GM18873 (cell line): ENCODE measurements at regions not wholly inside any gene's neighbourhood (a gene's known extent, or its start where the extent isn't known, plus 50 kb on each side); places are given as distances from the start of the nearest gene placed in this dataset.

Experiments used
- ATAC-seq: cut with Tn5 transposase; IDR thresholded peaks from one replicate; pipeline ENCODE4 v1.9.1; 2021; ENCODE audit warnings: mild to moderate bottlenecking, moderate library complexity, moderate number of reproducible peaks; ENCODE audit not compliant: unreplicated experiment, low FRiP score

DNA sequence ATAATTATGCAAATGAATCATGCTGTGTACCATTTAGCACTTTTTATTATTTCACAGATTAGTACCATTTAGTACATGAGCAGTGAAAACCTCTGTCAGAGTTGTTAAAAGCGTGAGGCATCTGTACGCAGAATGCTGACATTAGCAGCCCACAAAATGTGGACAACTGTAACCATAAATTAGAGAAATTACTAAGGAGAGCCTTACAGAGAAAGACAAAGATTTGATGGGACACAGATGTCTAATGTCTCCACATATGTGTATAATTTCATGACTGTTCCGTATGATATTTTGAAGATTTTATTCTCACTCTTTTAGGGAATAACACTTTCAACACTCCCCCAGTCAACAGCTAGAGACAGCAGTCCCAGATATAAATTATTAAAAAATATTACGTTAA is 414.0 kb upstream of the ANKRD30A start:
- no peak for ATAC-seq

DNA sequence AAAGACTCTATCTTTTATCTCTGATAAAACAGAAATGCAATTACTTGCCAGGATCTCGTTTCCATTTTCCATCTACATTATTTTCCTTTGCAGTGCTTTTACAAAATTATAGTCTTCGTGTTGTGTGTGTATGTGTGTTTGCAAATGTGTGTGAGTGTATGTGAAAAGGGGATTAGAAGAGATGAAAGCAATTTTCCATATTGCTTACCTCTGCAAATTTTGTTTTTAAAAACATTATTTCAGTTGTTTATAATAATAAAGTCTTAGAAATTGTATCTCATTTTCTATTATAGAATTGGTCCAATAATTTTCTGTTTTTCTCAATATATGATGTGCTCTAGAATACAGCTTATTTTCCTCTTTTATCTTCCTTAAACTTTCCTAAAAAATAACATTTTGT is 421.3 kb upstream of the ANKRD30A start:
- no peak for ATAC-seq

DNA sequence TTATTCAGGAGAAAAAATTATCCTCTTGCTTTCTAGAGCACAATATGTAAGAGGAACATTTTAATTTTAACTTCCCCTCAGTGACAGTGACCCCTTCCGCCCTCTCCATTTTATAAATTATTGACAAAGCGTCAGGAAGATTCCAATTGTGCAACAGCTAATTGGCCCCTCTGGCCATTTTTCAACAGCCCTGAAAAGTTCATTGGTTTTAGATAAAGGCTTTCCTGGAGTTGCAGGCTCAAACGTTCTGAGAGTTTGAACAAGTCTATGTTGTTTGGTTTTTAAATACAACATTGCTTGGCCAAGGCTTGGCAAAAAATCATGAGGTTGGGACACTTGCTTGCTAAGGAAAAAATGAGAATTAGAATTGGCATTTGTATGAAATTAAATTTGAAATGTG is 422.2 kb upstream of the ANKRD30A start:
- no peak for ATAC-seq

DNA sequence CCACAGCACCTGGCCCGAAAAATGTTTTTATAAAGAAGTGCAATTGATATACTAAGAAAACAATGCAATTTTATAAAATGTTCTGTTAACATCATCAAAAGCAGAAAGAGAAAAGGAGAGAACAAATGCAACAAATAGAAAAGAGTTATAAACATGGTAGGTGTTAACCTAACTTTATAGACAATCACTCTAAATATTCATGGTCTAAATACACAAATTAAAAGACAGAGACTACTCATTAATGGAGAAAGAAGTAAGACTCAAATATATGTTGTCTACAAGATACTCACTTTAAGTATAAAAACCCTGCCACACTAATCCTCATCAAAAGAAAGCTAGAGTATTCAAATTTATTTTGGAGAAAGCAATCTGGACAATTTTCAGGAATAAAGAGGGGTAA is 425.3 kb upstream of the ANKRD30A start:
- ATAC-seq, result no peak

DNA sequence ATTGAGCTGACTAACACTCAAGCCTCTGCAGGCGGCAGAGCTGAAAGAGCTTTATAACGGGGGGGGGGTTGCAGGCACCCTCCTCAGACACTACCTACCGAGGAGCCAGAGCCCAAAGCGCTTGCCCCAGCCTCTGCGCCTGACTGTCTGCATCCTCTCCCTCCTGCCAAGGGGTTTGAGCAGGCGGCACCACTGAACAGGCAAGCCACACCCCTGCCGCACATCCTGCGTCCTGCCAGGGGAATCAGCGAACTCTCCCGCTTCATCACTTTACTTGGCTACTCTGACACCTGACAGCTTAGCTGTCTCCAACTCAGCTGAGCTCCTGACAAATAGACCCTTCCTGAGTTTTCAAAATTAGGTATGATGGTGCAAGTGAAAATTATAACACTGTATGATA is 432.6 kb upstream of the ANKRD30A start:
- no peak for ATAC-seq

DNA sequence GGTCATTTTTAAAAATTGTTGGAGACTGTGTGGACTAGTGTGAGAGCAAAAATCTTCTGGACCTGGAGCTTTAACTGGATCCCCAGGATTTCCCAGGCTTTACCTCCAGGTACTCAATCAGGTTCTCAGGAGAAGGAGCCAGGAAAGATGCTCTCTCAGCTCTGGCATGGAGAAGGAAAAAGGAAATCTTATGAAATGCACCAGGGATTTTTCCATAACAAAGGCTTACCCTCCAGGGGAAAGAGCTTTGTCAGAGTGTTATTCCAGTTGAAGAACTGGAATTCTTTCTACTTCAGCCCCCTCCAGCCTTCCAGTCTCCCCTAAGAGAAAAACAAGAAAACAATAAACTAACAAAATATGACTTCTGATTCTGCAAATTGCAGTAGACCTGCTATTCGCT is 436.7 kb upstream of the ANKRD30A start:
- no peak for ATAC-seq

DNA sequence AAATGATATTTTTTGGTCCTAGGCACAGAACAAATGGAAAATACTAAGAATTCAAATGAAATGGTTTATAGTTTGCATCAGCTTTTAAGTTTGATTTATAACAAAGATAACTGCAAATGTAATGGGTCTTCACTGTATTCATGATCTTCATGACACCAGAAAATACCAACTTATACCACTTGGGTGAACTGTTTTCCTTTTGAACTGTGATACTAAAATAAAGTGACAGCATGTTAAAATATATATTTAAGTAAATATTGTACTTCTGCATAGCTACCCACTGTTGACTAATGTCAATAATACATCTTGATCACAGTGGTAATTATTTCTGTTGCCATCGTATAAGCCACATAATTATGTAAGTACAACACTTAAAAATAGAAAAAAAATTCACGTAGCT is 442.0 kb upstream of the ANKRD30A start:
- ATAC-seq, result no peak

DNA sequence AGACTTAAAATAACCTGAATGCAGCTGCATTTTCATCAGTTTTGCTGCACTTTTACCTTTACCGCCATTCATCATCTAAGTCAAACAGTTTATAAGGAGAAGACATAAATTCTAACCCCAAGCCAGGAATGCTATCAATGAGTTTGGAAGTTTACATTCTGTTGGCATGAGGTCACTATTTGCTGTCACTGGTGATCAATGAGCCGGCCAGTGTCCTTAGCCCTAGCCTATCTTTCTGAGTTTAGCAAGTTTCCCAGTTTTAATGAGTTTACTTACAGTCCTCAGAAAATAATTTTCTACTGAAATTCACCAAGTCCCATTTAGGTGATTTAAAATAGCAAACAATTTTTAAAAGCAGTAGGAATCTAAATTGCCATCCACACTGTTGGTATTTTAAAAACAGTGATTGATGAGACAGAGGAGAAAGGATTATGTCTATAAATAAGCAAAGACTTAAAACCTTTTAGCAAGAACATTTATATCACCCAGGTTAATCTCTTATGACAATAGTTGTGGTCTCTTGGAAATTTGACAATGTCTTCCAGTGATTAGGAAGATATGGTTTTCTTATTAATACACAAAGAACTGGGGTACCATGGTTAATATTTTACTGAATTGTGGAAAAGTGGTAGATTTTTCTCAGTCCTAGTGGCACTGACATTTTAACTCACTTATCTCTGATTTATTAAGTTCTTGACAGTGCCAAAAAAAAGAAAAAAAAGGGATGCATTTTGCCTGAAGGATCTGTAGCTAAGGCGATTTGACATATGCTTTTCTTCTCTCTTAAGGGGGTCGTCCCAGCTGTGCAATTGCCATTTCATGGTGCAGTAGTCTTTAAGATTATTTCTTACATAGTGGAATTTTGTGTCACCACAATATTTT is 443.4 kb upstream of the ANKRD30A start:
- no peak for ATAC-seq

DNA sequence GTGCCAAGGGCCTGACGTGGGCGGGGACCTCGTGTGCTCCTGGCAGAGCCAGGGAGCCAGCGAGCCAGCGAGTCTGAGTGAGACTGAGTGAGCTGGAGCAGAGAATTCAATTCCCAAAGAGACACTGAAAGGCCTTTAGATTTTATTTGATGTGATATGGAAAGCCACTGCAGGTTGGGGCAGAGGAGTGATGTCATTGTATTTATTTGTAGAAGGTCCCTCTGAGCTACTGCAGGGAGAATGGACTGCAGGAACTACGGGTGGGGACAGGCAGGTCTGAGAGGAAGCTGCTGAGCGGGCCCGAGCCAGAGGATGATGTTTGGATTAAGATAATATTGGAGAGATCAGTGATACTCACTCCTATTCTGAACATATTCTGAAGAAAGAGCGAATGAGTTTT is 445.8 kb upstream of the ANKRD30A start:
- ATAC-seq, result no peak

DNA sequence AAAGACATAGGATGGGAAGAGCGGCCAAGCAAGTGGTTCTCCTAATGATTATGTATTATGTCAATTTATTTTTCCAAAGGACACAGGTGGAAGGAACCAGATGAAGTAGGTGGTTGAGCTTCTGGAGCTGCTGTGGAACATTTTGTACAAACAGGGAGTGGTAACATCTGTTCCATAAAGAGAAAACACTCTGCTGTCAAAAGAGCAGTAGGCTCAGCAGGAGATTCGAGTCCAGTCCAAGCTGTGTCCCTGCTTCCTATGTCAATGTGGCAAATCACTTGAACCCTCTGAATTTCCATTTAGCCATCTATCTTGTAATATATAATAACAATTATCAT is 448.0 kb upstream of the ANKRD30A start:
- ATAC-seq, result no peak

DNA sequence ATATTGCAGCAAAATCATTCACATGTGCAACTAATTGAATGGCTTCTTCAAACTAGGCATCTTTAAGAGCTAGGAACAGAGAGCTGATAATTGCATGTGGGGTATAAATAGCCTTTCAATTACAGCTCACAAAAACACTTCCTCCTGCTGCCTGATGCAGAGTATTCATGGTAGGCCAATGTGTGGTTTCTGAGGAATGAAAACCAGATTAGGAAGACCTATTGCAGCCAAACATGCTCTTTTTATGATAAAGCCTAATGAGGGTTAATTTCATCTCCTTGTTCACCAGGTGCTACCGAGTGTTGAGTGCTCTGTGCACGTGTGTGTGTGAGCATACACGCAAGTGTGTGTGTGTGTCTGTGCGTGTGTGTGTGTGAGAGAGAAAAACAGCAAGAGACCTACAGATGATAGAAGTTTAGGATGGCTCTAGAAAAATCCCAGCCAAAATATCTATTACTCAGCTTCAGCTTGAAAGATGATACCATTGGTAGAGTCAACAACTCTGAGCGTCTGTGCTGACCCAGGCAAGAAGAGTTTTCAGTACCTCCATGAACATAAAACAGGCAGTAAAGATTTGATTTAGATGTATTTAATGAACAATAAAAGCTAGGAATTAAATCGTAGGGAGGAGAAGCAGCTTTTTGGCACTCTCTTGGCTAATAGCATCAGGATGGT is 448.5 kb upstream of the ANKRD30A start:
- no peak for ATAC-seq

DNA sequence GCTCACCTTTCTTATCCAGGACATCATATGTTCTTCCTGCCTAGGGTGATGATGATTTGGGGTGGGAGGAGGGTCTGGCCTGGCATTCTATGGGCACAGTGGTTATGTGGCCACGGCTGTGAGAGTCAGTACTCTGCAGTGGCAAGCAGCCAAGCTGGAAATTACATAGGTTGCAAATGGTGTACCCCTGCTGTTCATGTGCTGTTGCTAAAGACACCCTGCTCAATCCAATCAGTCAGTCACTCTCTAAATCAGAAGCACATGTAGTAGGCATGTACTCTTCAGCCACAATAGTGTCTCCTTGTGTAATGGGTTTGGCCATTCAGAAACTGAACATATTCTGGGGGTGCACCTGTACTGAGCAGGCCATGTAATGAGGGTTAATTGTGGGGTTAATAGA is 449.1 kb upstream of the ANKRD30A start:
- no peak for ATAC-seq

DNA sequence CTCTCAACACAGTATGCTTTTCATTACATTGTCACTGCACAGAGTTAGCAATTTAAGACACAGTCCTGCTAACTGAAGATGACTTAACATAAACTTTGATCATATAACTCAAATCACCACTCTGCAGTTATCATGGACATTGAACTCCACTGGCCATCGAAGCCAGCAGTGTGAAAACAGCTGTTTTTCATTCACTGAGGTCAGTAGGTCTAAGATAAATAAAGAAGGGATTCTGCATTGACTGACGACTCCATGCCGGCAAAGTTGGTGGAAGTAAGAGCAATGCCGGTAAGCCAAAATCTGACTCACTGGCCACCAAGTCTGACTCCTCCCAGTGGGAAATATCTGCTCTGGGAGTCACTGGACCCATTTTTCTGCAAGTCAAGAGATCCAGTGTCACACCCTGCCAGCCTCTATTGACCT is 449.9 kb upstream of the ANKRD30A start:
- no peak for ATAC-seq

DNA sequence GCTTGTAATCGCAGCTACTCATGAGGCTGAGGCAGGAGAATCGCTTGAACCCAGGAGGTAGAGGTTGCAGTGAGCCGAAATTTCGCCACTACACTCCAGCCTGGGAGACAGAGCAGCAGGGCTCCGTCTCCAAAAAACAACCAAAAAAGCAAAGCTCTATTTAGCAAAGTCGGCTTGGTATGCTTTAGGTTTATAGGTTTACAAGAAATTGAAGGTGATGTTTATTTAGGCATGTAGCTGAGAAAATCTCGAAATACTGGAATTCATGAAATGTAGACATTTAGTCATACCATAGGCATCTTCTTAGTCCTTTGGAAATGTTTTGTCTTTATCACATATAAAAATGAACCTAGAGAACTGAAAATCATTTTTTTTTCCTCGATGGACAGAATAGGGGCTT is 453.8 kb upstream of the ANKRD30A start:
- ATAC-seq, result no peak

DNA sequence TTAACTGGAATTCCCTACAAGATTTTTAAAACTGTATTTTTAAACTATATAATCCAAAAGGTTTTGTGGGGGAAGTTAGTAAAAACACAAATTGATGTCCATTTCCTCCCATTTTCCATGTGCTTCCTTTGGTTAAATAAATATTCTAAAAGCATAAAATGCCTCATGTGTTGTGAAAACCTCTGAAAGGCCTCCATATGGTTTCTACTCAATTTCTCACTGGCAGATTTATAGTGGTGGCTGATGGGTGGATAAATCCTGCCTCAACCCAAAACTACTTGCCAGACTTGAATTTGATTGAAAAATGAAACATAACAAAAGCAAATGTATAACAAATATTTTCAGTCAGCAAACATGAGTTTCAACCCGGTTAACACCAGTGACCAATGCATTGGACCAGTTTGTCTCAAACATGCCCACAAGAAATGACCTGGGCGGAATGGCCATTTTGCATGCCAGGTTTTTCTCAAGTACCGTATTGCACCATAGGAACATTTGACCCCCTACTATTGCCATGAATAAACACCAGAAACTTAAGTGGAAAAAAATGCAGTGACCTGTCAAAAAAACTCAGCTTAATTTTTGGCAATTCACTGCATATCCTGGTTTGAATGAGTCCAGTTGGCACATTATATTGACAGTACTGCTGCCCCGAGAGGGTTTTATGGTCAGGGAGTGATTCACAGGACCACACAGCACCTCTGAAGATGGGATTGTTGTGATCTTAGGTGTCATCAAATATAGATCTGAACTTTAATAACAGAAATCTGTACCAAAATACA is 454.6 kb upstream of the ANKRD30A start:
- no peak for ATAC-seq

DNA sequence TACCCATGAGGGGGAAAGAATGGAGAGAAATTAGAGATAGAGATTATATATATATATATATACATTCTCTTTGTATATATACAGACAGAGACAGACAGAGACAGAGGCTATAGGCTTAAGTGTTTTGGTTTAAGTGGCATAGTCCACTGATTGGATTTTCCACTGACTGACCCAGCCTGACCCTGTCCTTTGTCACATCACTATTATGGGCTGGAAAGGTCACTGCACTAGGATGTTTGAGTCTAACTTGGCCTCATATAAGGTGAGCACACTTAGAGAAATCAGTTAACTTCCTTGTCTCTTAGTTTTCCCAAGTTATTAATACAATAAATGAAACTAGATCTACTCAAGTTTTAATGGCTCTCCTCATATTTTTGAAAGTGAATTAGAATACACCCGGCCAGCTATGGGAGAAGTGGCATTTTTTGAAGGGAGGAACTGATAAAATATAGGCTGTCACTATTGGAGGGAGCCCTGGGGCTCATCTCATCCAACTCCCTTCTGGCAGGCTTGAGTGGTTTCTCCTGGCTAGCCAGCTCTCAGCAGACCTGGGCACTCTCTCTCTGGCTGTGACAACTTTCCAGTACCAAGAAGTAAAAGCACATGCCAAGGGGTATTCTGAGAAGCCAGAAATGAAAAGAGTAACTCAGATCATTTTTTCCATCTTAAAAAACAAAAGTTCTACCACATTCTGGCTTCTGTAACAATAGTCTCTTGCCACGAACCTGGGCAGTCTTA is 455.6 kb upstream of the ANKRD30A start:
- no peak for ATAC-seq

DNA sequence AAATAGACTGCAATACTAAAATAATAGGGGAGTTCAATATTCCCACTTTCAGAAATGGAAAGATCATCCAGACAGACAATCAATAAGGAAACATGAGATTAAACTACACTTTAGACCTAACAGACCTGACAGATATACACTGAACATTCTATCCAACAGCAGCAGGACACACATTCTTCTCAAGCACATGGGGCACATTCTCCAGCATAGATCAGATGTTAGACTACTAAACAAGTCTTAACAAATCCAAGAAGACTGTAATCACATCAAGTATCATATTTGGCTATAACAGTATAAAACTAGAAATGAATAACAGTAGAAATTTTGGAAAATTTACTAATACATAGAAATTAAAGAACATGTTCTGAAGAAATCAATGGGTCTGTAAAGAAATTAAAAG is 458.9 kb upstream of the ANKRD30A start:
- no peak for ATAC-seq

DNA sequence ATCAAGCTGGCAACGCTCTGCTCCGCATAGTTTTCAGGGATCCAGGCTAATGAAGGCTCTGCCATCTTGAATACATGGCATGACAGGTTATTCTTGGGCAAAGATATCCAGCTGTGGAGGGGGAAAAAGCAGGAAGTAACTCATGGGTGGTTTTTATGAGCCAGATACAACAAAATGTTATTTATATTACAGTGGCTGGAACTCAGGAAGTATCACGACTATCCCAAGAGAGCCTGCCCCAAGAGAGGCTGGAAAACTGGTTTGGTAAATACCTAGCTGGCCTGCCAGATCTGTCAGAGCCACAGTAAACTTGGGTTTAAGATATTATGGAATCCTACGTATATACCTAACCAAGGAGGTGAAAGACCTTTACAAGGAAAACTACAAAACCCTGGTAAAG is 462.8 kb upstream of the ANKRD30A start:
- ATAC-seq, result no peak

DNA sequence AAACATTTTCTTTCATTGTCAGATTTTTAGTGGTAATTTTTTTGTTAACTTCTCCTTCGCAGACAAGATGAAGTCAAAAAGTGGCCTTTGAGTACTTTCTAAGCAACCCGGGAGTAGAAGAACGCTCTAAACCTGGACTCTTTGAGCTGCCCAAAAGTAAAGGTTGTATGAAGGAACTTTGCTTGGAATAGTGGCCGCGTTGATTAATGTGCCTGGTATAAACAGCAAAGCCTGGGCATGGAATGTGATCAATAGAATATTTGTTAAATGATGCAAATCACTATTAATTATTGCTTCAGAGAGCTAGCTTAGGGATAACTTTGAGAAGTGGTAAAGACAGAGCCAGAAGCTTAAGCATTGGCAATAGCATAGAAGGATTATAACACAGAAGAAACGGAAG is 475.1 kb upstream of the ANKRD30A start:
- no peak for ATAC-seq

DNA sequence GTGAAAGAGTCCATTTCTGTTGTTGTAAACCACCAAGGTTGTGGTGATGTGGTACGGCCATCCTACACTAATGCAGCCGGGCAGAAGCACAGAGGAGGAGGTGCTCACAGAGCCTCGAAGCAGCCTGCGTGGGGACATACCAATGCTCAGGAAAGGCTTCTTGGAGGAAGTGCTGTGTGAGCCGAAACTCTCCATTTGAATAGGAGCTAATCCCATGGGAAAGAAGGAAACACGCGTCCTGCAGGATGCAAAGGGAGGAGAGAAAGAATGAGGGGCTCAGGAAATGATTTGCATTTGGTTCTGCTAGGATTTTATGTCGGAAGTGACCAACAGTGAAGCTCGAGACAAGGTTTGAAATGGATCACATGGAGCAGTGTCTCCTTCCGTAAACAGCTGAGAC is 477.9 kb upstream of the ANKRD30A start:
- no peak for ATAC-seq

DNA sequence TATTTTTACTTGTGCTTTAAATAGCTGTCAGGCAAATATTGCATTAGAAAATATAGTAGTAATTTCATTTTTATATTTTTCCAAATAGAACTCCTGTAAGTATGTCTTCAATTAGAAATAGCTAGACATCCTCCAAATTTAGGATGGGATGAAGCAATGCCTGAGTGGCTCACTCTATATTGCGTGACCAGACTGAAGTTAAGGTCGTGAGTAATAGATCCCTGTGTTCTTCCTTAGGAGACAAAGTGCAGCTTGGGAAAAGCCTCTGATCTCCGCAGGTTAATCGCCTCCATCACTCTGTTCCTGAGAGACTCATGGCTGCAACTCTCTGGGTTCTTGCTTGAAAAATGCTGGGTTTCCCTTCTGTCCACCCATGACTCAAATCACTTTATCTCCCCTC is 484.8 kb upstream of the ANKRD30A start:
- no peak for ATAC-seq
